ENCODE measurements at regions not wholly inside any gene's neighbourhood (a gene's known extent, or its start where the extent isn't known, plus 50 kb on each side); places are given as distances from the start of the nearest gene placed in this dataset.
"Not testable (repeated sequence)": the region's sequence is repeated elsewhere in the genome, so short reads cannot be mapped to it uniquely, and the experiment has no call there.

GRCh38 chr6:67880939-67881705, 754.0 kb upstream of the ADGRB3 start:
- no peak overlapping the region for H3K4me3 ChIP-seq (ENCODE audit: low read depth, low read length)
- DNase-seq (ENCODE audit: low read depth): peak; percentile 12
- TF ChIP-seq, protein P1, sequence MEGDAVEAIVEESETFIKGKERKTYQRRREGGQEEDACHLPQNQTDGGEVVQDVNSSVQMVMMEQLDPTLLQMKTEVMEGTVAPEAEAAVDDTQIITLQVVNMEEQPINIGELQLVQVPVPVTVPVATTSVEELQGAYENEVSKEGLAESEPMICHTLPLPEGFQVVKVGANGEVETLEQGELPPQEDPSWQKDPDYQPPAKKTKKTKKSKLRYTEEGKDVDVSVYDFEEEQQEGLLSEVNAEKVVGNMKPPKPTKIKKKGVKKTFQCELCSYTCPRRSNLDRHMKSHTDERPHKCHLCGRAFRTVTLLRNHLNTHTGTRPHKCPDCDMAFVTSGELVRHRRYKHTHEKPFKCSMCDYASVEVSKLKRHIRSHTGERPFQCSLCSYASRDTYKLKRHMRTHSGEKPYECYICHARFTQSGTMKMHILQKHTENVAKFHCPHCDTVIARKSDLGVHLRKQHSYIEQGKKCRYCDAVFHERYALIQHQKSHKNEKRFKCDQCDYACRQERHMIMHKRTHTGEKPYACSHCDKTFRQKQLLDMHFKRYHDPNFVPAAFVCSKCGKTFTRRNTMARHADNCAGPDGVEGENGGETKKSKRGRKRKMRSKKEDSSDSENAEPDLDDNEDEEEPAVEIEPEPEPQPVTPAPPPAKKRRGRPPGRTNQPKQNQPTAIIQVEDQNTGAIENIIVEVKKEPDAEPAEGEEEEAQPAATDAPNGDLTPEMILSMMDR (IDR thresholded peaks at IDR 0.05; ENCODE audit: insufficient read depth, low read depth, low read length): no peak

- not testable (repeated sequence) for DNase-seq (ENCODE audit: low read depth); H3K4me3 ChIP-seq (ENCODE audit: low read depth, low read length)
Observed at GRCh38 chr6:67880343-67880742, 754.7 kb upstream of the ADGRB3 start.

- not testable (repeated sequence) for H3K4me3 ChIP-seq (ENCODE audit: low read depth, low read length); DNase-seq (ENCODE audit: low read depth)
Observed at GRCh38 chr6:67879928-67880327, 755.2 kb upstream of the ADGRB3 start.

DNA sequence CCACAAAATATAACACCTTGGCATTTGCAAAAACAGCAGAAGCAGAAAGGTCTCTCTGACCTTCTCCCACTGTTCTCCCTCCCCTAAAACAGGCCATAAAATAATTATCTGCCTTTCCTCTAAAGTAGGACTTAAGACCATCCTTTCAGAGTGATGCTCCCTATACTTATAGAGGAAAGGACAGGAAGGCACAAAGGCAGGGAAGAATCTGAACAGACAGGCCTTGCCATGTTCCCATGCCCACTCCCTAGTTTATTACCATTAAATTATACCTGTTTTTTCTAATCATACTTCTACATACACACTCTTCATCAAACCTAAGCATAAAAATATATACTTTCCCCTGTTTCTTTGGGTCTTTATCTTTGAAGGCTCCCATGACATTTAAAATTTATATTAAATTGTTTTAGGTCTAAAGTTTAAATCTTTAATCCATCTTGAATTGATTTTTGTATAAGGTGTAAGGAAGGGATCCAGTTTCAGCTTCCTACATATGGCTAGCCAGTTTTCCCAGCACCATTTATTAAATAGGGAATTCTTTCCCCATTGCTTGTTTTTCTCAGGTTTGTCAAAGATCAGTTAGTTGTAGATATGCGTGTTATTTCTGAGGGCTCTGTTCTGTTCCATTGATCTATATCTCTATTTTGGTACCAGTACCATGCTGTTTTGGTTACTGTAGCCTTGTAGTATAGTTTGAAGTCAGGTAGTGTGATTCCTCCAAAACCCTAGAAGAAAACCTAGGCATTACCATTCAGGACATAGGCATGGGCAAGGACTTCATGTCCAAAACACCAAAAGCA, 755.8 kb upstream of the ADGRB3 start:
- not testable (repeated sequence) for H3K4me3 ChIP-seq (ENCODE audit: low read depth, low read length); DNase-seq (ENCODE audit: low read depth)

GRCh38 chr6:67878216-67878615, 756.9 kb upstream of the ADGRB3 start:
- not testable (repeated sequence) for DNase-seq (ENCODE audit: low read depth); H3K4me3 ChIP-seq (ENCODE audit: low read depth, low read length)

DNA sequence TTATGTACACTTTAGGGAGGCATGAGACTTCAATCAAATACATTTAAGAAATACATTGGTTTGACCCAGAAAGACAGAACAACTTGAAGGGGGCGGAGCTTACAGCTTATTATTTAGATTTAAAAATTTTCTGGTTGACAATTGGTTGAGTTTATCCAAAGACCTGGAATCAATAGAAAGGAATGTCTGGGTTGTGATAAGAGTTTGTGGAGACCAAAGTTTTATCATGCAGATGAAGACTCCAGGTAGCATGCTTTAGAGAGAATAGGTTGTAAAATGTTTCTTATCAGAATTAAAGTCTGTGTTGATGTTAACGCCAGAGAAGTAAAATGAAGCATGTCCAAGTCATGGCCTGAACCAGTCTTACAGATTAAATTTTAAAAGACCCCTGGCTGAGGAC, 757.8 kb upstream of the ADGRB3 start:
- no peak overlapping the region for H3K4me3 ChIP-seq (ENCODE audit: low read depth, low read length)
- TF ChIP-seq, protein P1 (IDR thresholded peaks at IDR 0.05; ENCODE audit: insufficient read depth, low read depth, low read length): no peak
- DNase-seq (ENCODE audit: low read depth): no peak

DNA sequence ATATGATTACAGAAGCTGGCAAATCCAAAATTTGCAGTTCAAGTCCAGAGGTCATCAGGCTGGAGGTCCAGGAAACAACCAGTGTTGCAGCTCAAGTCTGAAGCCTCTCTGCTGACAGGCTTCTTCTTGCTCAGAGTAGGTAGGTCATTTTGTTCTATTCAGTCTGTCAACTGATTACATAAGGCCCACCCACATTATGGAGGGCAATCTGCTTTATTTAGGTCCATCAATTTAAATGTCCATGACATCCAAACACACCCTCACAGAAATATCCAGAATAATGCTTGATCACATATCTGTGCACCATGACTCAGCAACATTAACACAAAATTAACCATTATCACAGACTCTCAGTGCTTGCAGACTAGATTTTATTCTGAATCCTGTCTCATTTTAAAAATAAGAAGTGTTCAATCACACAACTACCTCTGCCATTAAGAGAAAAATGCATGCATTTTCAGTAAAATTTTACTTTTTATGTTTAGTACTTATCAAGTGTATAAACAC, 759.2 kb upstream of the ADGRB3 start:
- DNase-seq (ENCODE audit: low read depth): peak; percentile 19
- TF ChIP-seq, protein P1 (IDR thresholded peaks at IDR 0.05; ENCODE audit: insufficient read depth, low read depth, low read length): no peak
- H3K4me3 ChIP-seq (ENCODE audit: low read depth, low read length): no peak overlapping the region

- TF ChIP-seq, protein P1 (IDR thresholded peaks at IDR 0.05; ENCODE audit: insufficient read depth, low read depth, low read length): no peak
- peak; percentile 57 for DNase-seq (ENCODE audit: low read depth)
- no peak overlapping the region for H3K4me3 ChIP-seq (ENCODE audit: low read depth, low read length)
Observed at GRCh38 chr6:67870321-67870720, 764.8 kb upstream of the ADGRB3 start.

GRCh38 chr6:67863346-67863745, 771.7 kb upstream of the ADGRB3 start:
- TF ChIP-seq, protein P1 (IDR thresholded peaks at IDR 0.05; ENCODE audit: insufficient read depth, low read depth, low read length): no peak
- no peak for DNase-seq (ENCODE audit: low read depth)
- H3K4me3 ChIP-seq (ENCODE audit: low read depth, low read length): no peak overlapping the region
